Endothelial cell of umbilical vein (primary cell): ENCODE measurements at regions not wholly inside any gene's neighbourhood (a gene's known extent, or its start where the extent isn't known, plus 50 kb on each side); places are given as distances from the start of the nearest gene placed in this dataset.

Source experiments
- BruUV-seq: library from RNA; stranded (reverse); fragments of 400-500 nt; replicated peaks from 2 replicates; lab custom pipeline; 2021; lab: Mats Ljungman, UMichigan
- CTCF ChIA-PET: fragments of 300-600, 350-600 bp; sonication (Branson Sonifier 250); formaldehyde crosslinking; loops from one replicate; lab custom pipeline; 2021; ENCODE audit warnings: antibody characterized with exemption, inconsistent platforms; lab: Charles Lee
- POLR2A ChIA-PET: fragments of 300-600, 350-600 bp; sonication (Branson Sonifier 250); formaldehyde crosslinking; loops from one replicate; lab custom pipeline; 2021; ENCODE audit warnings: antibody characterized with exemption, inconsistent platforms; lab: Charles Lee
- DNase-seq: peaks from one replicate; pipeline ENCODE4 v3.0.0-alpha.2; 2011; ENCODE audit warnings: low read depth, low spot score
- FAIRE-seq: peaks from 2 replicates; lab custom pipeline; 2011; peaks lifted over from hg19 to GRCh38; lab: Jason Lieb, UNC
- H2AFZ ChIP-seq: 2 replicates; pipeline ENCODE4 v1.6.0; 2012; ENCODE audit warnings: low read depth, low read length, control low read depth, inconsistent platforms
- H3K27ac ChIP-seq: 2 replicates; pipeline ENCODE4 v1.5.1; 2011; ENCODE audit warnings: low read depth, mild to moderate bottlenecking, control low read depth, low read length, moderate library complexity; ENCODE audit not compliant: insufficient read depth
- H3K27me3 ChIP-seq, 2 experiments: 2 replicates each; pipeline versions ENCODE4 v1.6.0 to v1.6.1; 2011; ENCODE audit warnings: low read length in 2 of 2, mixed read lengths in 1 of 2; ENCODE audit not compliant: control insufficient read depth in 2 of 2, insufficient read depth in 2 of 2
- H3K36me3 ChIP-seq, 2 experiments: 2 replicates in 1 of 2; 3 replicates in 1 of 2; pipeline ENCODE4 v1.5.1; 2011; ENCODE audit warnings: low read length in 2 of 2, mild to moderate bottlenecking in 1 of 2, moderate library complexity in 1 of 2; ENCODE audit not compliant: control insufficient read depth in 2 of 2, insufficient read depth in 2 of 2; ENCODE audit errors: extremely low read depth in 1 of 2
- H3K4me1 ChIP-seq: 3 replicates; pipeline ENCODE4 v1.5.1; 2011; ENCODE audit warnings: mild to moderate bottlenecking, low read length; ENCODE audit not compliant: control insufficient read depth, insufficient read depth; ENCODE audit errors: extremely low read depth
- H3K4me2 ChIP-seq: 2 replicates; pipeline ENCODE4 v1.6.1; 2011; ENCODE audit warnings: low read length, control low read depth, mixed read lengths; ENCODE audit not compliant: insufficient read depth
- H3K4me3 ChIP-seq, 3 experiments: fragments of 200-600 bp in 1 of 3; sonication (generic), shearing (Covaris generic) in 1 of 3; replicated peaks in 1 of 3; 2 replicates each; pipeline ENCODE4 v1.5.1; 2011 to 2016; ENCODE audit warnings: control low read depth in 3 of 3, low read length in 3 of 3, mild to moderate bottlenecking in 2 of 3, inconsistent platforms in 1 of 3, low read depth in 1 of 3, moderate library complexity in 1 of 3; ENCODE audit not compliant: insufficient read depth in 1 of 3
- H3K79me2 ChIP-seq: 2 replicates; pipeline ENCODE4 v1.6.0; 2012; ENCODE audit warnings: low read length, inconsistent platforms; ENCODE audit not compliant: control insufficient read depth, insufficient read depth
- H3K9ac ChIP-seq: replicated peaks from 2 replicates; pipeline ENCODE3; 2011; ENCODE audit warnings: low read length, control low read depth; ENCODE audit not compliant: insufficient read depth; ENCODE audit errors: extremely low read depth
- H3K9me1 ChIP-seq: replicated peaks from 3 replicates; pipeline ENCODE4 v1.6.0; 2011; ENCODE audit warnings: mild to moderate bottlenecking, low read length; ENCODE audit not compliant: control insufficient read depth, insufficient read depth; ENCODE audit errors: extremely low read depth
- H3K9me3 ChIP-seq: replicated peaks from 2 replicates; pipeline ENCODE4 v1.5.1; 2012; ENCODE audit warnings: low read length, inconsistent platforms; ENCODE audit not compliant: control insufficient read depth, insufficient read depth
- H4K20me1 ChIP-seq: replicated peaks from 2 replicates; pipeline ENCODE3; 2011; ENCODE audit warnings: mild to moderate bottlenecking, low read length; ENCODE audit not compliant: control insufficient read depth, insufficient read depth; ENCODE audit errors: extremely low read depth
- CTCF ChIP-seq, 2 donors: IDR thresholded peaks; 1 replicate in 1 of 2; 2 replicates in 1 of 2; pipeline ENCODE4 v1.5.1; 2011; ENCODE audit warnings: low read length in 2 of 2, mild to moderate bottlenecking in 2 of 2, moderate library complexity in 2 of 2, control low read depth in 1 of 2, inconsistent platforms in 1 of 2, low read depth in 1 of 2; ENCODE audit not compliant: insufficient read depth in 1 of 2; ENCODE audit errors: extremely low read depth in 1 of 2
- EZH2 ChIP-seq: IDR thresholded peaks from 2 replicates; pipeline ENCODE4 v1.6.1; 2012; ENCODE audit warnings: borderline replicate concordance, low read depth, mild to moderate bottlenecking, moderate library complexity, low read length, inconsistent platforms; ENCODE audit not compliant: severe bottlenecking
- FOS ChIP-seq: IDR thresholded peaks from 2 replicates; pipeline ENCODE4 v1.6.1; 2011; ENCODE audit warnings: mild to moderate bottlenecking, low read length, moderate library complexity, borderline replicate concordance; ENCODE audit not compliant: insufficient read depth
- GATA2 ChIP-seq: IDR thresholded peaks from 2 replicates; pipeline ENCODE4 v1.7.0; 2011; ENCODE audit warnings: low read depth, mild to moderate bottlenecking, moderate library complexity, mixed read lengths, low read length; ENCODE audit not compliant: insufficient read length, insufficient read depth
- JUN ChIP-seq: IDR thresholded peaks from 2 replicates; pipeline ENCODE4 v1.6.1; 2011; ENCODE audit warnings: borderline replicate concordance, low read depth; ENCODE audit not compliant: insufficient read length, insufficient read depth
- MAX ChIP-seq: IDR thresholded peaks from 2 replicates; pipeline ENCODE4 v1.6.1; 2011; ENCODE audit not compliant: insufficient read depth, insufficient read length
- MYC ChIP-seq: IDR thresholded peaks from one replicate; pipeline ENCODE4 v1.6.1; 2011; ENCODE audit warnings: mild to moderate bottlenecking, low read depth, low read length
- POLR2A ChIP-seq: IDR thresholded peaks from 2 replicates; pipeline ENCODE4 v1.6.1; 2012; ENCODE audit warnings: low read depth, mild to moderate bottlenecking, control low read depth, low read length
- POLR2AphosphoS5 ChIP-seq: IDR thresholded peaks from 2 replicates; pipeline ENCODE4 v1.6.1; 2012; ENCODE audit warnings: low read depth, mild to moderate bottlenecking, control low read depth, low read length, moderate library complexity; ENCODE audit not compliant: insufficient read depth
- dilution Hi-C: fragments of 300-500 bp; cut with MboI; formaldehyde crosslinking; loops from one replicate; pipeline ENCODE4 v1.15.0; 2019; ENCODE audit warnings: low sequenced_read_pairs; ENCODE audit not compliant: extremely low pct_ligation_motif_present
- intact Hi-C: fragments of 100-400 bp; cut with micrococcal nuclease; formaldehyde crosslinking; loops from one replicate; pipeline ENCODE4 v1.10.0; 2022

- BruUV-seq, result no TSS peak
- dilution Hi-C loops, result no loop called here
Observed at GRCh38 chr13:50156140-50156539, 140.9 kb downstream of the KCNRG start.

More at GRCh38 chr13:50156140-50156539, 140.9 kb downstream of the KCNRG start:
- ChIA-PET POLR2A (no interaction called here), CTCF (no interaction called here)
- Histone ChIP-seq H3K4me1 (peaks cover 2% of the 10 kb centered on the region), H4K20me1 (no peaks in the 10 kb centered on the region), H3K27me3 (peaks cover 0 to 3% of the 10 kb centered on the region in 2 experiments), H3K27ac (no peak overlapping the region), H3K9me3 (no peaks in the 10 kb centered on the region), H3K9me1 (no peaks in the 10 kb centered on the region), H3K36me3 (no peaks in the 10 kb centered on the region), H3K79me2 (no peaks in the 10 kb centered on the region), H3K4me2 (no peak overlapping the region), H3K9ac (no peak overlapping the region), H3K4me3 (no peak overlapping the region), H2AFZ (no peak overlapping the region)
- TF ChIP-seq CTCF (IDR thresholded peaks at IDR 0.05; ENCODE audit: extremely low read depth in 1 of 2, insufficient read depth in 1 of 2, low read depth in 1 of 2, low read length in 2 of 2), result no peak
- no peak for TF ChIP-seq FOS
- no peak for TF ChIP-seq POLR2A
- no peak for TF ChIP-seq MYC
- no peak for TF ChIP-seq JUN
- TF ChIP-seq POLR2AphosphoS5, result no peak
- TF ChIP-seq GATA2, result no peak
- no peak for TF ChIP-seq EZH2
- no peak for TF ChIP-seq MAX
- FAIRE-seq, result no peak
- intact Hi-C loops, result no loop called here
- DNase-seq, result no peak
